ENCODE measurements at regions not wholly inside any gene's neighbourhood (a gene's known extent, or its start where the extent isn't known, plus 50 kb on each side); places are given as distances from the start of the nearest gene placed in this dataset.

- Mint-ChIP-seq H3K4me1 (no peaks in the 10 kb centered on the region), H3K36me3 (no peaks in the 10 kb centered on the region), H3K27ac (no peak overlapping the region), H3K4me3 (no peak overlapping the region), H3K9me3 (peaks cover 45% of the 10 kb centered on the region), H3K27me3 (ENCODE audit: low read depth) (no peaks in the 10 kb centered on the region)
- DNase-seq (ENCODE audit: low spot score in 2 of 2, unreplicated experiment in 2 of 2): no peak
- no peak for TF ChIP-seq CTCF (IDR thresholded peaks at IDR 0.05; ENCODE audit: unreplicated experiment)
These were observed 825.3 kb upstream of the GRM7 start for GRCh38 chr3:6035626-6036025.

DNA sequence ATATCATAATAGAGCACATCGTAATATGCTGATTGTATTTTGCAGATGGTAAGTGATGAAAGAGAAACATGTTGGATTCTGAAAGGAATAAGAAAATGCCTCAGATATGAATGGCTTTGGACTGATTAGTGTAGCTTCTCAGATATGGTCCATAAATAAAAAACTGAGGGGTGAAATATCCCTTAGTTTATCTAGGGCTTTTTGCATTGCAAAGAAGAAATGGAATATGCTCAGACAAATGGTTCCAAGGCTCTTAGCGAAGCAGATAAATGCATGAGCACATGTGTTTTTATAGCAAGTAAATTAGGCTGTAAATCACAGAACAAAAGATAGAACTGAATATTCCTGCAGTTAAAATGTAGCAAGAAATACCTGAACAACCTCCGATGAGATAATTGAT, 820.9 kb upstream of the GRM7 start:
- TF ChIP-seq CTCF (IDR thresholded peaks at IDR 0.05; ENCODE audit: unreplicated experiment): no peak
- Mint-ChIP-seq H3K27me3 (ENCODE audit: low read depth) (no peaks in the 10 kb centered on the region), H3K4me1 (no peaks in the 10 kb centered on the region), H3K36me3 (no peaks in the 10 kb centered on the region), H3K4me3 (no peak overlapping the region), H3K9me3 (peaks cover 17% of the 10 kb centered on the region), H3K27ac (no peak overlapping the region)
- no peak for DNase-seq (ENCODE audit: low spot score in 2 of 2, unreplicated experiment in 2 of 2)

GRCh38 chr3:6041894-6042293, 819.0 kb upstream of the GRM7 start:
- Mint-ChIP-seq H3K9me3 (peaks cover 22% of the 10 kb centered on the region), H3K27ac (no peak overlapping the region), H3K4me1 (no peaks in the 10 kb centered on the region), H3K4me3 (no peak overlapping the region), H3K27me3 (ENCODE audit: low read depth) (no peaks in the 10 kb centered on the region), H3K36me3 (no peaks in the 10 kb centered on the region)
- DNase-seq (ENCODE audit: low spot score in 2 of 2, unreplicated experiment in 2 of 2): no peak
- TF ChIP-seq CTCF (IDR thresholded peaks at IDR 0.05; ENCODE audit: unreplicated experiment): no peak

DNA sequence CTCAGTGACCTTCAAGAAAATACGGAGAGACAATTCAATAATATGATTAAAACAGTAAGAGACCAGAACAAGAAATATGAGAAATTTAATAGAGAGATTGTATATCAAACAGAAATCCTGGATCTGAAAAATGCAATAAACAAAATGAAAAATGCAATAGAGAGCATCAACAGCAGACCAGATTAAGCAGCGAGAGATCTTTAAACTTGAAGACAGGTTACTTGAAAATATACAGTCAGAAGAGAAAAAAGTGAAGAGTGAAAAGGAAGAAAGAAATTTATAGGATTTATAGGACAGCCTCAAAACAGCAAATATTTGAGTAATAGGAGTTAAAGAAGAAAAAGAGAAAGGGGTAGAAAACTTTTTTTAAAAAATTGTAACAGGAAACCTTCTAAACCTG, 813.9 kb upstream of the GRM7 start:
- Mint-ChIP-seq H3K27me3 (ENCODE audit: low read depth) (no peaks in the 10 kb centered on the region), H3K27ac (no peak overlapping the region), H3K36me3 (peaks cover 12% of the 10 kb centered on the region), H3K9me3 (peaks cover 49% of the 10 kb centered on the region), H3K4me3 (no peak overlapping the region), H3K4me1 (no peaks in the 10 kb centered on the region)
- no peak for TF ChIP-seq CTCF (IDR thresholded peaks at IDR 0.05; ENCODE audit: unreplicated experiment)
- DNase-seq (ENCODE audit: low spot score in 2 of 2, unreplicated experiment in 2 of 2): no peak

DNA sequence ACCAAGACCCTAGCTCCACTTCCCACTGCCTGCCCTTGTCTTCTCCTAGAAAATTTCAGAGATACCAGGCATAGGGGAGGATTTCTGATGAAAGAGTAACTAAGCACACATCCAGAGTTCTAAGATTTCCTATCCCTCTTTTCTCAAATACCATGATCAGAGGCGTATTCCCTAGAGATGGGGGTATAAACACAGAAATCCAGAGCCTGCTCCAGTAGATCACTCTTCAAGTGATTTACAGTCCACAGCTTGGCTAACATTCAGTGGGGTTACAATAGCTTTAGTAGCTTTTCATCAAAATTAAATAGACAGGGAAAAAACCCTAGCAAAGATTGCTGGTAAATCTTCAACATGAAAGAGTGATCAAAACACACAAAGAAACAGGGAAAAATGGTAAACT, 800.7 kb upstream of the GRM7 start:
- Mint-ChIP-seq H3K4me1 (peaks cover 14% of the 10 kb centered on the region), H3K27ac (no peak overlapping the region), H3K9me3 (no peaks in the 10 kb centered on the region), H3K27me3 (ENCODE audit: low read depth) (no peaks in the 10 kb centered on the region), H3K4me3 (no peak overlapping the region), H3K36me3 (no peaks in the 10 kb centered on the region)
- no peak for DNase-seq (ENCODE audit: low spot score in 2 of 2, unreplicated experiment in 2 of 2)
- no peak for TF ChIP-seq CTCF (IDR thresholded peaks at IDR 0.05; ENCODE audit: unreplicated experiment)

All from mesothelial cell of epicardium (in vitro differentiated cells).